ENCODE measurements at regions not wholly inside any gene's neighbourhood (a gene's known extent, or its start where the extent isn't known, plus 50 kb on each side); places are given as distances from the start of the nearest gene placed in this dataset.

DNA sequence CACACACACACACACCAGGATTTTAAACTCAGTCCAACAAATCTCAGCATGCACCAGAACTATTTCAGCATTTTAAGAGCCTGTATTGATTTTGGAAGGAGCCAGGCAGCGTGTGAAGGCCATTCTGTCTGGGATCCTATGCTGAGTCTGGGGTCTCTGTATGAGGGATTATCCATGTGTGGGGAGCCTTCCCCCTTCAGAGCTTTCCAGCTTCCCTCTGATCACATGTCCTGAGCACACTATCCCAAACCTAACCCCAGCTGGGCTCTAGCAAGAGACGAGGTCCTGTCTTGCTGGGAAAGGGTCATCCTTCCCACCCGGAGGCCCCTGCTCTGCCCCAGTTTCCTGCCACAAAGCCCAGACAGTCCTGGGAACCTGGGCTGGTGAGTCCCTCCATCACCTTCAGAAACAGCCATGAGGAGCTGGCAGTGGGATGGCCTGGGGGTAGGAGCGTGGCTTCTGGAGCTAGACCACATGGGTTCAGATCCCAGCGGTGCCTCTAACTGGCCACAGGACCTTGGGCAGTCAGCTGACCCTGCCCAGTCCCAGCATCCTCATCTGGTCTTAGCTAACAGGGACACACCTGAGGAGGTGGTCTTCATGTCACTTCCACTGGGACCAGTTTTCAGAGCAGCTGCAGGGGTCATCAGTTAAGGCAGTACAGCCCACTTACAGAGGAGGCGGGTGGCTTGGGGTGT lies 79.6 kb upstream of the RET start:
- Histone ChIP-seq H3K27ac (ENCODE audit: poor library complexity, severe bottlenecking) (no peak overlapping the region), H3K9me3 (ENCODE audit: severe bottlenecking) (no peaks in the 10 kb centered on the region), H3K4me3 (ENCODE audit: severe bottlenecking) (no peak overlapping the region), H3K4me1 (ENCODE audit: insufficient read depth, poor library complexity, severe bottlenecking) (no peaks in the 10 kb centered on the region), H3K27me3 (ENCODE audit: insufficient read depth, poor library complexity, severe bottlenecking) (no peaks in the 10 kb centered on the region), H3K36me3 (ENCODE audit: low read depth) (no peaks in the 10 kb centered on the region)
- TF ChIP-seq, protein P1, sequence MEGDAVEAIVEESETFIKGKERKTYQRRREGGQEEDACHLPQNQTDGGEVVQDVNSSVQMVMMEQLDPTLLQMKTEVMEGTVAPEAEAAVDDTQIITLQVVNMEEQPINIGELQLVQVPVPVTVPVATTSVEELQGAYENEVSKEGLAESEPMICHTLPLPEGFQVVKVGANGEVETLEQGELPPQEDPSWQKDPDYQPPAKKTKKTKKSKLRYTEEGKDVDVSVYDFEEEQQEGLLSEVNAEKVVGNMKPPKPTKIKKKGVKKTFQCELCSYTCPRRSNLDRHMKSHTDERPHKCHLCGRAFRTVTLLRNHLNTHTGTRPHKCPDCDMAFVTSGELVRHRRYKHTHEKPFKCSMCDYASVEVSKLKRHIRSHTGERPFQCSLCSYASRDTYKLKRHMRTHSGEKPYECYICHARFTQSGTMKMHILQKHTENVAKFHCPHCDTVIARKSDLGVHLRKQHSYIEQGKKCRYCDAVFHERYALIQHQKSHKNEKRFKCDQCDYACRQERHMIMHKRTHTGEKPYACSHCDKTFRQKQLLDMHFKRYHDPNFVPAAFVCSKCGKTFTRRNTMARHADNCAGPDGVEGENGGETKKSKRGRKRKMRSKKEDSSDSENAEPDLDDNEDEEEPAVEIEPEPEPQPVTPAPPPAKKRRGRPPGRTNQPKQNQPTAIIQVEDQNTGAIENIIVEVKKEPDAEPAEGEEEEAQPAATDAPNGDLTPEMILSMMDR (IDR thresholded peaks at IDR 0.05; ENCODE audit: poor library complexity, severe bottlenecking) = no peak
- ATAC-seq (ENCODE audit: low read depth) (no peak), DNase-seq (ENCODE audit: low spot score) (no peak)

DNA sequence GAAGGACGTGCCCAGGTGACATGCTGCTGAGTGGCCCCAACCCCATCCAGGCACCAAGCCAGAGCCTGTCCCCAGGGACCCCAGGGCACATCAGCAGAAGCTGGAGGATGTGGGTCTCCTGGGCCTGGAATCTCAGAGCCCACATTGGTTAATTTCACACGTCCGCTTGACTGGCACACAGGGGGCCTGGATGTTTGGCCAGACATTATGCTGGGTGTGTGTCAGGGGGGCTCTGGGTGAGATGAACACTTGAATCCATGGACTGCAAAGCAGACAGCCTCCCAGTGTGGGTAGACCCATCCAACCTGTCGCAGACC lies 79.1 kb upstream of the RET start:
- no peaks in the 10 kb centered on the region for H3K27me3 ChIP-seq (ENCODE audit: insufficient read depth, poor library complexity, severe bottlenecking)
- TF ChIP-seq, protein P1 (IDR thresholded peaks at IDR 0.05; ENCODE audit: poor library complexity, severe bottlenecking) = no peak
- no peak for ATAC-seq (ENCODE audit: low read depth)
- DNase-seq (ENCODE audit: low spot score) = no peak
- H3K4me1 ChIP-seq (ENCODE audit: insufficient read depth, poor library complexity, severe bottlenecking) = no peaks in the 10 kb centered on the region
- H3K36me3 ChIP-seq (ENCODE audit: low read depth) = no peaks in the 10 kb centered on the region
- H3K4me3 ChIP-seq (ENCODE audit: severe bottlenecking) = no peak overlapping the region
- H3K27ac ChIP-seq (ENCODE audit: poor library complexity, severe bottlenecking) = no peak overlapping the region
- no peaks in the 10 kb centered on the region for H3K9me3 ChIP-seq (ENCODE audit: severe bottlenecking)

DNA sequence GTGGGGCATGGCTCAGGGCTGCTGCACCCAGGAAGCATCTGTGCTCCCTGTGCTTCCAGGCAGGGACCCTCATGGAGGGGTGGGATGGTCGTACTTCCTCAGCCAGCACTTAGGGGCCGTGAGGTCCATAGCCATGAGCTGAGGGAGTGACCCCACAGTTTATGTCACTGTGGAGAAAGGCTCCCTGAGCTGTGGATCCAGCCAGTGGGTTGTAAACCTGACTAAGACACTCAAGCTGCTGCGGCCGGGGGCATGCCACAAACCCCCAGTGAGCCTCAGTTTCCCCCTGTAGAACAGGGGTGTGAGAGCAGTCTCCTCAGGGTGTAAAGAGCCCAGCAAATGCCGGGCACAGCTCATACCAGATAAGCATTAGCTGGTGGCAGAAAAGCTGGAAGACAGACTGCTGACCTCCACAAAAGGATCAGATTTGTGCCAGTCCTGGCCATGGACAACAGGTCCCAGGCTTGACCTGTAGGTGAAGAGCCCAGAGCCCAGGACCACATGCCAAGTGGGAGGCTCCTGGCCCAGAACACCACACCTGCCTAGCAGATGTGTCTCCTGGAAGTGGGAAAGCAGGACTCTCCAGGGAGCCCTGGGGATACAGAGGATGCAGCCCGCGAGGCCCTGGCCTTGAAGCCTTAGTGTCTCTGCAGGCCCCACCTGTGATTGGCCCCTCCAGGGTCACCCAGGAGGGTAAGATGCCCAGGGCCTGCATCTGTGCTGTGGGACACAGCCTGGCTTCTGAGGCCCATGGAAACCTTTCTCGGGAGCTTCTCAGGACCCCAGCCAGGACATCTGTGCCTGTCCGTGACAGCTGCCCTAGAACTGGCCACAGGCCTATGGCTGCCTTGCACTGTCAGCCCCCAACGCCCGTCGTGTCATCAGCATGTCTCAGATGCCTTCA lies 78.1 kb upstream of the RET start:
- TF ChIP-seq, protein P1 (IDR thresholded peaks at IDR 0.05; ENCODE audit: poor library complexity, severe bottlenecking) = no peak
- no peaks in the 10 kb centered on the region for H3K36me3 ChIP-seq (ENCODE audit: low read depth)
- ATAC-seq (ENCODE audit: low read depth) = no peak

DNA sequence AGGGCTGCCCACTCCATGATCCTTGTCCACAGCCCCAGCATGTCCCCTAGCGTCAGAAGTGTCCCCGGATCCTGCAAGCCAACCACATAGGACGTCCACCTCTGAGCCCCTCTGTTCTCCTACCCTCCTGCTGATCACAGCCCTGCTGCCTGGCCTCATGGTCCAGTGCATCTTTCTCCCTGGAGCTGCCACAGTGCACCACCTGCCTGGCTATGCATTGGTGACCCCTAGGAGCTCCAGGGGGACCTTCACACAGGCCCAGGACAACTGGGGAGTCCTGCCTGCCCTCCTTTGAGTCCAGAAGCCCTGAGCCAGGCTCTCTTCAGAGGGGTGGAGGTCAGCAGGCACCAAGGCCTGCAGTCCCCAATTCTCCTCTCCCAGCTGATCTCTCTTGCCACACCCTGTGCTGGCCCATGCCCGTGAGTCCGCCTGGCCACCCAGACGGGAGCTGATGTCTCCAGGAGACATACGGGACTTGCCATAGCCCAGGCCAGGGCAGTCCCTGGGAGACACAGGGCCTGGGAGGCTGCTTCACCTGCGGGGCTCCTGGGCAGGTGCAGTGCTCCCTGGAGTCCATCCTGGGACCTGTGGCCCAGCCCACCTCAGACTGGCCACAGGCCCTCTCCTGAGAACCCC lies 77.4 kb upstream of the RET start:
- ATAC-seq (ENCODE audit: low read depth) (no peak), DNase-seq (ENCODE audit: low spot score) (no peak)
- Histone ChIP-seq H3K4me1 (ENCODE audit: insufficient read depth, poor library complexity, severe bottlenecking) (no peaks in the 10 kb centered on the region), H3K36me3 (ENCODE audit: low read depth) (no peaks in the 10 kb centered on the region), H3K4me3 (ENCODE audit: severe bottlenecking) (no peak overlapping the region), H3K27me3 (ENCODE audit: insufficient read depth, poor library complexity, severe bottlenecking) (no peaks in the 10 kb centered on the region), H3K27ac (ENCODE audit: poor library complexity, severe bottlenecking) (no peak overlapping the region), H3K9me3 (ENCODE audit: severe bottlenecking) (no peaks in the 10 kb centered on the region)
- TF ChIP-seq, protein P1 (IDR thresholded peaks at IDR 0.05; ENCODE audit: poor library complexity, severe bottlenecking) = no peak

More for the DNA sequence above, 78.1 kb upstream of the RET start:
- no peaks in the 10 kb centered on the region for H3K4me1 ChIP-seq (ENCODE audit: insufficient read depth, poor library complexity, severe bottlenecking)
- DNase-seq (ENCODE audit: low spot score) = no peak
- H3K4me3 ChIP-seq (ENCODE audit: severe bottlenecking) = no peak overlapping the region
- H3K27ac ChIP-seq (ENCODE audit: poor library complexity, severe bottlenecking) = no peak overlapping the region
- no peaks in the 10 kb centered on the region for H3K9me3 ChIP-seq (ENCODE audit: severe bottlenecking)
- H3K27me3 ChIP-seq (ENCODE audit: insufficient read depth, poor library complexity, severe bottlenecking) = no peaks in the 10 kb centered on the region

Data from RWPE2 (cell line).